ENCODE measurements at regions not wholly inside any gene's neighbourhood (a gene's known extent, or its start where the extent isn't known, plus 50 kb on each side); places are given as distances from the start of the nearest gene placed in this dataset.

GRCh38 chr1:100609849-100610248 is 71.9 kb downstream of the GPR88 start:
- 94 to 96% methylated on average over 3 of the region's 3 CpGs for WGBS, 2 donors
- H3K4me3 ChIP-seq (ENCODE audit: low read depth, poor library complexity, severe bottlenecking) = no peak overlapping the region
- intact Hi-C loops (cut with DNase I; ENCODE audit: low total_unique reads) = loop anchor here (5.0 kb wide), 1 partner anchor 1282 kb away; no protein-coding TSS in a partner anchor
- no peak for DNase-seq (ENCODE audit: low spot score in 2 of 2)
- TF ChIP-seq CTCF (IDR thresholded peaks at IDR 0.05) (no peak), POLR2A (IDR thresholded peaks at IDR 0.05) (no peak)

- no peak for TF ChIP-seq CTCF (IDR thresholded peaks at IDR 0.05)
- TF ChIP-seq POLR2A (IDR thresholded peaks at IDR 0.05) = no peak
- intact Hi-C loops (cut with DNase I; ENCODE audit: low total_unique reads) = loop anchor here (5.0 kb wide), 1 partner anchor 1281 kb away; no protein-coding TSS in a partner anchor
- no peak for DNase-seq (ENCODE audit: low spot score in 2 of 2)
- WGBS, 2 donors = 49 to 52% methylated on average over 3 of the region's 3 CpGs
- H3K4me3 ChIP-seq (ENCODE audit: low read depth, poor library complexity, severe bottlenecking) = no peak overlapping the region
These were observed 73.1 kb downstream of the GPR88 start for GRCh38 chr1:100611086-100611485.

DNA sequence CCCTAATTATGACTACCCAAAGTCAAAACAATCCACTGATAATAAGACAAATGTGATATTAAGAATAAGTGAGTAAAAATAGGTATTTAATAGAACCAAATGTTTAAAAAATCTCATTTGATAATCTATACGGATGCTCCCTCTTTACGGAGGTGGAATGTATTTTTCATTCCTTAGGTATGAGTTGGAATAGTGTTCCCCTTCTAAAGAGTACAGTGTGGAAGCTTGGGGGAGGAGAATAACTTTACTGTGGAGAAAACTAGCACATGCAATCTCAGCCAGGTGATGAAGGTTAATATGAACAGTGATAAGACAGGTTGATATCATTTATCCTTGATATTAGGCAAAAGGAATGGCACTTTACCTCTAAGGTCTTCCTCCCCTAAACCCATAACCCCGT is 74.6 kb downstream of the GPR88 start:
- no peak for DNase-seq (ENCODE audit: low spot score in 2 of 2)
- intact Hi-C loops (cut with DNase I; ENCODE audit: low total_unique reads) = loop anchor here (5.0 kb wide), 1 partner anchor 1280 kb away; no protein-coding TSS in a partner anchor
- TF ChIP-seq POLR2A (IDR thresholded peaks at IDR 0.05) (no peak), CTCF (IDR thresholded peaks at IDR 0.05) (no peak)
- WGBS, 2 donors = 71 to 74% methylated on average over 3 of the region's 3 CpGs
- no peak overlapping the region for H3K4me3 ChIP-seq (ENCODE audit: low read depth, poor library complexity, severe bottlenecking)

GRCh38 chr1:100613817-100614559 is 76.0 kb downstream of the GPR88 start:
- intact Hi-C loops (cut with DNase I; ENCODE audit: low total_unique reads) = loop anchor here (5.0 kb wide), 1 partner anchor 1278 kb away; no protein-coding TSS in a partner anchor
- 82 to 91% methylated on average over 3 of the region's 3 CpGs for WGBS, 2 donors

DNA sequence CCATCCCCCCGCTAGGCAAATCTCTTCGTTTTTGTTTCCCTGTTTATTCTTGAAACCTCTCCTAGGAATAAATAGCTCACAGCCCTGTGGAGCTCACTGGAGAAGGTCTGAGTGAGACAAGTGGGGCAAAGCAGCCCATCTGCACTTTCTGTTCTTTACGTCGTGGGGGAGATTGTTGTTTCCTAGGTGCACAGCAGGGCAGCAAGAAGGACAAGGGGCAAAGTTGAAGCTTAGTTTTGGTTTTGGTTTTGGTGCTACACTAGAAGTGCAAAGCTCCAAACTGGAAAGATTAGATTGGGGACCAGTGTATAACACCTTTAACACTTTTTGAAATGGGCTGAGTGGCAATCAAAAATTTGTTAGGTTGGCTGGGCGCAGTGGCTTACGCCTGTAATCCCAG is 76.6 kb downstream of the GPR88 start:
- no peak overlapping the region for H3K4me3 ChIP-seq (ENCODE audit: low read depth, poor library complexity, severe bottlenecking)
- no peak for TF ChIP-seq POLR2A (IDR thresholded peaks at IDR 0.05)
- TF ChIP-seq CTCF (IDR thresholded peaks at IDR 0.05) = no peak
- no peak for DNase-seq (ENCODE audit: low spot score in 2 of 2)
- intact Hi-C loops (cut with DNase I; ENCODE audit: low total_unique reads) = loop anchor here (5.0 kb wide), 1 partner anchor 1278 kb away; no protein-coding TSS in a partner anchor
- 89% methylated on average over 6 of the region's 6 CpGs for WGBS, 2 donors

More at GRCh38 chr1:100613817-100614559, 76.0 kb downstream of the GPR88 start:
- TF ChIP-seq CTCF (IDR thresholded peaks at IDR 0.05) (no peak), POLR2A (IDR thresholded peaks at IDR 0.05) (no peak)
- H3K4me3 ChIP-seq (ENCODE audit: low read depth, poor library complexity, severe bottlenecking) = no peak overlapping the region
- DNase-seq (ENCODE audit: low spot score in 2 of 2) = no peak

Measured in lower leg skin (tissue), 4 donors.